B cell (primary cell): ENCODE measurements at regions not wholly inside any gene's neighbourhood (a gene's known extent, or its start where the extent isn't known, plus 50 kb on each side); places are given as distances from the start of the nearest gene placed in this dataset.
A peak's percentile ranks its signal among the peaks of the same experiment; 100 is the strongest.

Experiments
- ATAC-seq: fragments of 200-7000 bp; cut with Tn5 transposase; one replicate; pipeline ENCODE4 v1.10.0; 2021; ENCODE audit warnings: low read depth, mild to moderate bottlenecking, moderate number of reproducible peaks, moderate library complexity
- CTCF ChIA-PET: fragments of 350-600 bp; sonication (Branson Sonifier 250); formaldehyde crosslinking; loops from one replicate; lab custom pipeline; 2021; ENCODE audit warnings: antibody characterized with exemption, inconsistent platforms; lab: Charles Lee
- POLR2A ChIA-PET: fragments of 350-600 bp; sonication (Branson Sonifier 250); formaldehyde crosslinking; loops from one replicate; lab custom pipeline; 2021; ENCODE audit warnings: antibody characterized with exemption; lab: Charles Lee
- DNase-seq: peaks from one replicate; pipeline ENCODE4 v3.0.0; 2013
- H2AFZ ChIP-seq: 2 replicates; pipeline ENCODE4 v1.6.1; 2012; ENCODE audit warnings: mild to moderate bottlenecking, low read depth, low read length; ENCODE audit not compliant: insufficient read depth, poor library complexity, severe bottlenecking
- H3K27ac ChIP-seq, 2 donors: 1 replicate in 1 of 2; 2 replicates in 1 of 2; pipeline ENCODE4 v1.5.1; 2012 to 2013; ENCODE audit warnings: low read length in 2 of 2, mild to moderate bottlenecking in 2 of 2, moderate library complexity in 1 of 2
- H3K27me3 ChIP-seq, 4 experiments: fragments of 200-600 bp in 1 of 4; sonication (generic) in 1 of 4; replicated peaks in 1 of 4; 1 replicate in 2 of 4; 2 replicates in 2 of 4; pipeline versions ENCODE4 v1.6.1 to v1.7.0; 2013 to 2016; ENCODE audit warnings: low read length in 3 of 4, mild to moderate bottlenecking in 2 of 4, mixed read lengths in 1 of 4, moderate library complexity in 1 of 4; ENCODE audit not compliant: insufficient read depth in 4 of 4, control insufficient read depth in 3 of 4; ENCODE audit errors: control extremely low read depth in 1 of 4
- H3K36me3 ChIP-seq, 2 experiments: replicated peaks in 1 of 2; 1 replicate in 1 of 2; 2 replicates in 1 of 2; pipeline versions ENCODE4 v1.6.1 to v1.7.1; 2013; ENCODE audit warnings: low read length in 1 of 2; ENCODE audit not compliant: insufficient read depth in 2 of 2, control insufficient read depth in 1 of 2; ENCODE audit errors: control extremely low read depth in 1 of 2, extremely low read depth in 1 of 2
- H3K4me1 ChIP-seq, 2 donors: fragments of 200-600 bp in 1 of 2; sonication (generic) in 1 of 2; 1 replicate in 1 of 2; 2 replicates in 1 of 2; pipeline versions ENCODE4 v1.5.1 to v1.6.1; 2013 to 2017; ENCODE audit warnings: low read length in 2 of 2; ENCODE audit not compliant: control insufficient read depth in 2 of 2, insufficient read depth in 2 of 2
- H3K4me2 ChIP-seq: replicated peaks from 2 replicates; pipeline ENCODE3; 2012; ENCODE audit warnings: mild to moderate bottlenecking, low read depth, low read length; ENCODE audit not compliant: poor library complexity, severe bottlenecking
- H3K4me3 ChIP-seq, 5 experiments: fragments of 200-600 bp in 1 of 5; sonication (generic) in 1 of 5; 1 replicate in 3 of 5; 2 replicates in 2 of 5; pipeline versions ENCODE4 v1.5.1 to v1.7.0; 2011 to 2016; ENCODE audit warnings: low read length in 4 of 5, mild to moderate bottlenecking in 4 of 5, low read depth in 2 of 5, control low read depth in 1 of 5, moderate library complexity in 1 of 5; ENCODE audit not compliant: insufficient read depth in 1 of 5; ENCODE audit errors: control extremely low read depth in 1 of 5, extremely low read depth in 1 of 5
- H3K79me2 ChIP-seq: fragments of 200-600 bp; sonication (generic); one replicate; pipeline ENCODE4 v1.6.0; 2016; ENCODE audit warnings: low read length; ENCODE audit not compliant: control insufficient read depth, insufficient read depth
- H3K9ac ChIP-seq: fragments of 200-600 bp; sonication (generic); 2 replicates; pipeline ENCODE4 v1.6.1; 2017; ENCODE audit warnings: mild to moderate bottlenecking, low read length, moderate library complexity
- H3K9me3 ChIP-seq, 3 donors: one replicate each; pipeline versions ENCODE4 v1.6.1 to v1.7.1; 2013; ENCODE audit warnings: low read length in 2 of 3; ENCODE audit not compliant: control insufficient read depth in 2 of 3, insufficient read depth in 1 of 3; ENCODE audit errors: control extremely low read depth in 1 of 3
- H4K20me1 ChIP-seq: 2 replicates; pipeline ENCODE4 v1.6.0; 2012; ENCODE audit warnings: mild to moderate bottlenecking, low read length; ENCODE audit not compliant: insufficient read depth, control insufficient read depth, poor library complexity, severe bottlenecking
- H3K27ac Mint-ChIP-seq: one replicate; pipeline ENCODE4 v1.8.0; 2021; ENCODE audit warnings: mixed read lengths
- H3K27me3 Mint-ChIP-seq: one replicate; pipeline ENCODE4 v1.8.0; 2021; ENCODE audit warnings: mixed read lengths
- H3K4me1 Mint-ChIP-seq: one replicate; pipeline ENCODE4 v1.8.0; 2021; ENCODE audit warnings: mixed read lengths
- H3K4me3 Mint-ChIP-seq: one replicate; pipeline ENCODE4 v1.8.0; 2021; ENCODE audit warnings: mixed read lengths
- H3K9me3 Mint-ChIP-seq: one replicate; pipeline ENCODE4 v1.8.0; 2022; ENCODE audit warnings: mixed read lengths; ENCODE audit not compliant: insufficient read depth
- EZH2 ChIP-seq: IDR thresholded peaks from 2 replicates; pipeline ENCODE4 v1.6.1; 2012; ENCODE audit warnings: borderline replicate concordance, low read depth, mild to moderate bottlenecking, moderate library complexity, low read length; ENCODE audit not compliant: insufficient read depth, poor library complexity, severe bottlenecking
- WGBS: methylation state at CpG from one replicate; pipeline ENCODE4 v1.1.5; 2013; ENCODE audit warnings: missing lambda C conversion rate; ENCODE audit not compliant: insufficient coverage; 5-methylcytosine and 5-hydroxymethylcytosine counted together
- intact Hi-C: fragments of 100-400 bp; cut with micrococcal nuclease; formaldehyde crosslinking; loops from one replicate; pipeline ENCODE4 v1.10.0; 2022
- TF ChIP-seq, protein P1 (sequence below): fragments of 200-600 bp; IDR thresholded peaks from one replicate; pipeline ENCODE4 v1.8.0; 2022; ENCODE audit warnings: antibody characterized with exemption, mild to moderate bottlenecking

DNA sequence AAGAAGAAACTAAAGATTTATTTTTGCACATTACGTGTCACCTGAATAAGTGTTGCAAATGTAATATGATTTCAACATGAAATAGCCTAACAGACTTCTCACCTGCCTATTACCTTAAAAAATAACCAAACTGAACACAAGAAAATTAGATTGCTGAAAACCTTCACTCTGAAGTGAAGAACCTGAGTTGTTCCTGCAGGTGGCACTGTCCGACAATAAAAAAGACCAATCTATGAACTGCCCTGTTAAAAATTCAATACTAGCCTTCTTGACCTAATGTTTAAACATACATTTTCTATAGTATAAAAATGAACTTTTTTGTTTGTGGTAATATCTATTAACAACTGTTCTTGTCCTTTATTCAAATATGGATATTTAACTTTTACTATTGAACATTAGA lies 69.2 kb upstream of the PNPLA4 start:
- no peak overlapping the region for H3K9ac ChIP-seq
- no peak overlapping the region for H3K27ac ChIP-seq
- ChIA-PET CTCF (interaction anchor here (1.2 kb wide), 1 partner anchor 742 kb away, joined by 9 read pairs; no protein-coding TSS in a partner anchor), POLR2A (no interaction called here)
- Mint-ChIP-seq H3K27me3 (no peaks in the 10 kb centered on the region), H3K4me3 (no peak overlapping the region), H3K27ac (no peak overlapping the region), H3K4me1 (no peaks in the 10 kb centered on the region), H3K9me3 (no peaks in the 10 kb centered on the region)
- H3K79me2 ChIP-seq = no peaks in the 10 kb centered on the region
- intact Hi-C loops = loop anchor here (10.0 kb wide), 1 partner anchor 818 kb away; no protein-coding TSS in a partner anchor
- DNase-seq (peak; percentile 33), ATAC-seq (no peak)
- WGBS = no CpG with 5 or more reads among the region's 2 CpGs
- no peaks in the 10 kb centered on the region for H3K27me3 ChIP-seq
- no peak overlapping the region for H3K4me2 ChIP-seq
- H3K4me3 ChIP-seq = no peak overlapping the region
- TF ChIP-seq, protein P1, sequence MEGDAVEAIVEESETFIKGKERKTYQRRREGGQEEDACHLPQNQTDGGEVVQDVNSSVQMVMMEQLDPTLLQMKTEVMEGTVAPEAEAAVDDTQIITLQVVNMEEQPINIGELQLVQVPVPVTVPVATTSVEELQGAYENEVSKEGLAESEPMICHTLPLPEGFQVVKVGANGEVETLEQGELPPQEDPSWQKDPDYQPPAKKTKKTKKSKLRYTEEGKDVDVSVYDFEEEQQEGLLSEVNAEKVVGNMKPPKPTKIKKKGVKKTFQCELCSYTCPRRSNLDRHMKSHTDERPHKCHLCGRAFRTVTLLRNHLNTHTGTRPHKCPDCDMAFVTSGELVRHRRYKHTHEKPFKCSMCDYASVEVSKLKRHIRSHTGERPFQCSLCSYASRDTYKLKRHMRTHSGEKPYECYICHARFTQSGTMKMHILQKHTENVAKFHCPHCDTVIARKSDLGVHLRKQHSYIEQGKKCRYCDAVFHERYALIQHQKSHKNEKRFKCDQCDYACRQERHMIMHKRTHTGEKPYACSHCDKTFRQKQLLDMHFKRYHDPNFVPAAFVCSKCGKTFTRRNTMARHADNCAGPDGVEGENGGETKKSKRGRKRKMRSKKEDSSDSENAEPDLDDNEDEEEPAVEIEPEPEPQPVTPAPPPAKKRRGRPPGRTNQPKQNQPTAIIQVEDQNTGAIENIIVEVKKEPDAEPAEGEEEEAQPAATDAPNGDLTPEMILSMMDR = peak; percentile 52
- TF ChIP-seq EZH2 = no peak
- no peaks in the 10 kb centered on the region for H4K20me1 ChIP-seq
- peaks cover 0 to 3% (median 0%) of the 10 kb centered on the region in 3 donors for H3K9me3 ChIP-seq
- H2AFZ ChIP-seq = no peak overlapping the region
- H3K36me3 ChIP-seq = no peaks in the 10 kb centered on the region
- no peaks in the 10 kb centered on the region for H3K4me1 ChIP-seq

DNA sequence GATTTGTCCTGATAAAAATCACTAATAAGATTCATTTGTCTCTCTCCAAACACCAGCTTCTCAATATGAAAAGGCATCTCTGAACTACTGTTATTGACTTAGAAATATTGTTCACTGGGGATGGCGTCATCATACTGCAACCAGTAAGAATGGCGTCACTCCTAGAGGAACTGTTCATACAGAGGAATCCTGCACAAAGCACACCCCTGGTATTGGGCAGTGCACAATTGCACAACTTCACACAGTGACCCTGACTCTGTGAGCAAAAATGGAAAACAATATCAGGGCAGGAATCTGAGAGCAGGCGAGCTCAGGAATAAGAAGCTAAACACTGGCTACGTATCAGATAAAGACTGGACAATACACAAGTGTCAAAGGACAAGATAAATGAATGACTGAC lies 66.7 kb upstream of the PNPLA4 start:
- no peak for DNase-seq
- H3K27me3 ChIP-seq = no peaks in the 10 kb centered on the region
- CTCF ChIA-PET = interaction anchor here (1.4 kb wide), 1 partner anchor 745 kb away, joined by 4 read pairs; no protein-coding TSS in a partner anchor

More for the DNA sequence above, 66.7 kb upstream of the PNPLA4 start:
- Mint-ChIP-seq H3K27me3 (no peaks in the 10 kb centered on the region), H3K4me1 (no peaks in the 10 kb centered on the region), H3K4me3 (no peak overlapping the region), H3K27ac (no peak overlapping the region), H3K9me3 (no peaks in the 10 kb centered on the region)
- no CpG with 5 or more reads among the region's 4 CpGs for WGBS
- Histone ChIP-seq H3K9me3 (no peaks in the 10 kb centered on the region), H3K4me3 (no peak overlapping the region), H3K4me1 (no peaks in the 10 kb centered on the region), H2AFZ (no peak overlapping the region), H3K9ac (no peak overlapping the region), H3K36me3 (no peaks in the 10 kb centered on the region), H3K79me2 (no peaks in the 10 kb centered on the region), H3K4me2 (no peak overlapping the region), H3K27ac (no peak overlapping the region), H4K20me1 (no peaks in the 10 kb centered on the region)
- POLR2A ChIA-PET = no interaction called here
- no peak for ATAC-seq
- TF ChIP-seq EZH2 = no peak
- TF ChIP-seq, protein P1 = no peak
- intact Hi-C loops = loop anchor here (10.0 kb wide), 1 partner anchor 821 kb away; no protein-coding TSS in a partner anchor
